ENCODE measurements at regions not wholly inside any gene's neighbourhood (a gene's known extent, or its start where the extent isn't known, plus 50 kb on each side); places are given as distances from the start of the nearest gene placed in this dataset.
"Not testable (repeated sequence)": the region's sequence is repeated elsewhere in the genome, so short reads cannot be mapped to it uniquely, and the experiment has no call there.

DNA sequence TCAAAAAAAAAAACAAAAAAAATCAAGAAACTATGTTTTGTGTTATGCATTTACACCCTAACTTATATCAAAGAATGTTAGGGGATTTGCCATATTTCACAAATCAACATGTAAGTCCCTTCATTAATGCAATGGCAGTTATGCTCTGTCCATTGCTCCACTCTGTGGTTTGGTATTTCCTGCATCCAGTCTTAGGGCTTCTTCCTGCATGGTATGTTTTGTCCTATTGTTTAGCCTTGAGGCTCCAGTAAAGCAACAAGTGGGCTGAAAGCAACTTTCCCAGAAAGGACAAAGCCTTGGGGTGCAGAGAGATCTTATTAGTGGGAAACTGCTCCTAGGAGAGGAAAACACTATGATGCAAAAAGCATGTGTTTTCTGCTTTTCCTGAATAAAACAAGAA is 474.1 kb downstream of the IRS1 start:
- intact Hi-C loops (cut with micrococcal nuclease) = no loop called here
- DNase-seq (no peak), ATAC-seq (no peak)

GRCh38 chr2:226320076-226320948 is 479.3 kb downstream of the IRS1 start:
- intact Hi-C loops (cut with micrococcal nuclease) = no loop called here
- no peak for ATAC-seq
- no peak for DNase-seq

- intact Hi-C loops (cut with micrococcal nuclease) = no loop called here
- DNase-seq = no peak
- no peak for ATAC-seq
Measured at GRCh38 chr2:226317970-226318369, 481.6 kb downstream of the IRS1 start.

- ATAC-seq (no peak), DNase-seq (no peak)
- intact Hi-C loops (cut with micrococcal nuclease) = no loop called here
Measured at GRCh38 chr2:226313060-226313459, 486.6 kb downstream of the IRS1 start.

GRCh38 chr2:226312155-226312554 is 487.5 kb downstream of the IRS1 start:
- intact Hi-C loops (cut with micrococcal nuclease) = no loop called here
- DNase-seq = no peak
- no peak for ATAC-seq

DNA sequence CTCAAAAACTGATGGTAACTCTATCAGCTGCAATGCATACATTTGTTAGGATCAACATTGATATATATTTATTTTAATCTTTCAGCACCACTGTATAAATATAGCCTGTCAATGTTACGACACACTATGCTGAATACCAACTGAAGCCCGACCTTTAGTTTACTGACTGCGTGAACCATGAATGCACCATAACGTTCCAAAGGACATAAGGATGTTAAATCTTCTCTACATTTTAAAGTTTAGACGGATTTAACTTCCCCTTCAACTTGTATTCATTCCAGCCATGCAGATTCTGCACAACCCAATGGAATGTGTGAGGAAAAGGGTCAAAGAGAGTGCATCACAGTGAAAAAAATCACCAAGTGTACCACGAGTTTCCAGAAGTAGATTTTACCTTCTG is 489.5 kb downstream of the IRS1 start:
- DNase-seq = no peak
- no peak for ATAC-seq
- intact Hi-C loops (cut with micrococcal nuclease) = no loop called here

GRCh38 chr2:226308986-226309385 is 490.6 kb downstream of the IRS1 start:
- intact Hi-C loops (cut with micrococcal nuclease) = no loop called here
- DNase-seq (peak; percentile 28), ATAC-seq (peak; percentile 76)

DNA sequence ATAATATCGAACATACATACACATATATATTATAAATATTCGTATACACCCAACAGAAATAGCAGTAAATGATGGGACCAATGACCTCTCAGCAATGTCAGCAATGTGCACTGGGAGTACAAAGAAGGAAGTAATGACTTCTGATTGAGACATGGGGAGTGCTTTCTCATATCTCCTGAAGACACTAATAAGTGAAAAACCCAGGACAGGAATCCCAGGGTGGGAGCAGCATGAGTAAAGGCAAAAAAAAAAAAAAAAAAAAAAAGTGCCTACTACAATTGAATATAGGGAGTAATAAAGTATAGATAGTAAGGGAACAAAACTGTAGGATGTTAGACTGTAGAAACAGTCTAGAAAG is 491.3 kb downstream of the IRS1 start:
- intact Hi-C loops (cut with micrococcal nuclease) = no loop called here
- DNase-seq = no peak
- no peak for ATAC-seq

DNA sequence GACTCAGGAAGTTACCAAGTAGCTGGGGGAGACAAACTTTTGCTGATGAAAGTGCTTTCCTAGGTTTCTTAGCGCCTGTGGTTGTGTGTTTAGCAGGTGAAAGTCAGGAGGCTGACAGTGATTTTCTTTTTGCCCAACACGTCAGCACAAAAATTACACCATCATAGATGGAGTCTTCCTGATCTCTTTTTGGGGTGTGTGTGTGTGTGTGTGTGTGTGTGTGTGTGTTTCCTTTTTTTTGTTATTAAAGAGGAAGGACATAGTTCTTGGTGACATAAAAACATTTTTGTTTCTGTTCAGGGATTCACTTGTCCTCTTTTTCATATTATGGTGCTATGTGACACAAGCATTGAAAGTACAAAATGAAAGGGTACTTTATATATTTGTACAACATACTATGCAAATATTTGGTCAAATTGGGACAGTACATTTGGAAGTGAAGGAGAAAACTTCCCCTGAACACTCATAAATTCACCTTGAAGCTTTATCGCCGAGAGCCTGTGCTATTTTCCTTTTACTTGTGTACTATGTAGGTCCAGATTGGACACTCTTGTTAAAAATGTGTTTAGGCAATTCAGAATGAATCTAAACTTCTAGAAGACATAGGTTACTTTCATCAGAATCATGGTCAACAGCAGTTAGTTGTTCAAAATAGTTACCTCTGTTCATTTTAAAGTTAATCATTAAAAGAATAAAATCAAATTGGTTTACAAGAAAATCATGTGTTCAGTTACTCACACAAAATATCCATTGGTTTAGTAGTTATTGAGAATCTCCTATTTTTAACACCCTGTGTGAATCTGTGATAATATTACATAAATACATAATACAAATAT is 491.9 kb downstream of the IRS1 start:
- DNase-seq (no peak), ATAC-seq (no peak)
- intact Hi-C loops (cut with micrococcal nuclease) = no loop called here

DNA sequence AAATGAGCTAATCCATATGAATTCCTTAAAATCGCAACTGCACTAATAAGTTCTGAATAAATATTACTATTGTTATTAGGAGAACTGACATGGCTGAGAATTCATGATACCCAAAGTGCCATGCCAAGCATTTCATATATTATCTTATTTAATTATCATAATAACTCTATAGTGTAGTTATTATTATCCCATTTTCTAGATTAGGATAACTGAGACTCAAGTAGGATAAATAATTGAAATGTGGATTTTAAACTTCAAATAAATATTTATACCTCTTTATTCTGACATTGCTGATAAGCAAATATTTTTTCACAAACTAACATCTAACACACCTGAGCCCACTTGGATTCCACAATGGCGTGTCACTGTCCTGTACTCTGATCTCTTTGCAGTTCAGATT is 492.7 kb downstream of the IRS1 start:
- ATAC-seq = no peak
- no peak for DNase-seq
- intact Hi-C loops (cut with micrococcal nuclease) = no loop called here

DNA sequence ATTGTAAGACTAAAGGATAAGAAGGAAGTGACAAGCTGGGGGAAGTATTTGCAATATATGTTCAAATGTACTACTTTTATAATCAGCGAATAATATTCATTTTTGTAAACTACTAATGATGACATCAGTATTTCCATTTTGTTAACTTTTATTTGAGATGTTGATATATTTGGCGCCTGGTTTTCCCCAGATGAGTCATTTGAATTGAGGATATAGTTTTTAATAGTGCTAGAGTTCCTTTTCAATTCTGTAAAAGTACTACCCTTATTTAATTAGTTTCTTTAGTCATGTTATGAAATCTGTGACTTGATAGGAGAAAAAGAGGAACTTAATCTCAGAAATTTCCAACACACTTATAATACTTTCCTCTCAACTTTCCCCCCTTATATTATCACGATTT is 495.3 kb downstream of the IRS1 start:
- ATAC-seq = no peak
- intact Hi-C loops (cut with micrococcal nuclease) = no loop called here

DNA sequence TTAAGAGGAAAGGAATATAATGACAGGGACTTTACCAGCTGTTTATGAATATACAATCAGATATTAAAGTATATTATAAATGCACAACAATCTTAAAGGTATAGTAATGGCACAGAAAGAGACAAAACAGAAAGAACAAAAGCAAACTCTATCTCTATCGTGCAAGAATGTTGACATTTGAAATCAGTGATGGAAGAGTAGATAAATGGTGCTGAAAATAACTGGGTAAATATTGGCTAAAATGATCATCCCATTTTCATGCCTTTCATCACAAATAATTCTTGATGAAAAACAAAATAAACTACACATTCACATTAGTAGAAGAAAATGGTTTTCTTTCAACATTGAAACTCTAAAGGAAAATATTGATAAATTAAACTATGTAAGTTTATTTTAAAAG is 495.9 kb downstream of the IRS1 start:
- ATAC-seq (no peak), DNase-seq (no peak)
- intact Hi-C loops (cut with micrococcal nuclease) = no loop called here

More for the DNA sequence above, 495.3 kb downstream of the IRS1 start:
- DNase-seq = no peak

DNA sequence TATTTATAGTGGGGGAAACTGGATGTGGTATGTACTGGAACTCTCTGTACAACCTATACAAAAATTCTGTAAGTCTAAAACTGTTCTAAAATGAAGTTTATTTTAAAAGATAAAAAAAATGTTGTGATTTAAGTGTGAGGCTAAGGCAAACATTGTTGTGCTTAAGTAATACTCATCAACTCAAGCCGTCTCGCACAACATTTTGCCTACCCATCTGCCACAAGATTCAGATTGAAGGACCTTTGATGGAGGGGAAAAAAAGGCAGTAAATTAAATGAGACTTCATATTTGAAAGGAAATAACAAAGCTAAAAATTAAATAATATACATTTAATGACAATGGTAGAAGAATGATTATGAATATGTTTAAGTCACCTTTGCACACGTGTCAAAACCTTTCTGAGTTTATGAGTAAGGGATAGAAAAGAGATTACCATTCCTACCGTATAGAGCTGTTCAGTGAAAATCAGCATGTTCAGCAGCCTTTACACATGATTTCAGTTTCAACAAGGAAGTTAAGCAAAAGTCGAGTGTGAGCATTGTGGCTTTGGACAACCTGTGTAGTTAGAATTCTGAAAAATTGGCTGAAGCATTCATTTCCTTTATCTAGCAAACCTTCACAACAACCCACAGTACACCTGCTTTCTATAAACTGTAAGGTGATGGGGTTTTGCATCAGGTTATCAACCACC is 499.3 kb downstream of the IRS1 start:
- intact Hi-C loops (cut with micrococcal nuclease) = no loop called here
- DNase-seq = no peak
- no peak for ATAC-seq

GRCh38 chr2:226299771-226300170 is 499.8 kb downstream of the IRS1 start:
- ATAC-seq (no peak), DNase-seq (no peak)
- intact Hi-C loops (cut with micrococcal nuclease) = no loop called here

DNA sequence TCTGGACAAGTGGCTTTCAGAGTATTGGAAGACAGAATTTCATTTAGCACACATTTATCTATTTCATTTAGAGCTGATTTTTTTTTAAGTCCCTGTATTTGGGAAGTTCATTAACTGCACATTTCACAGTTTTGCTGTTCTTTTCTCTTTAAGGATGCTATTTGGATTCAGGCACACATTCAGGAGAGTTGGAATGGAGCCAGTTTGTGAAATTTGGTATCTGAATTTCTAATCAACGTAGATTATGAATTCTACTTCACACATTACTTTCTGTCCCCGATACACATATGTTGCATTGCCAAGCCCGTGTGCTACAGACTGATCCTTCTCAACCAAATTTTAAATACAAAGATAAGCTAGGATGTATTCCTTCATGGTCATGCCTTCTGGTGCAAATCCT is 503.9 kb downstream of the IRS1 start:
- ATAC-seq = no peak
- intact Hi-C loops (cut with micrococcal nuclease) = no loop called here
- no peak for DNase-seq

DNA sequence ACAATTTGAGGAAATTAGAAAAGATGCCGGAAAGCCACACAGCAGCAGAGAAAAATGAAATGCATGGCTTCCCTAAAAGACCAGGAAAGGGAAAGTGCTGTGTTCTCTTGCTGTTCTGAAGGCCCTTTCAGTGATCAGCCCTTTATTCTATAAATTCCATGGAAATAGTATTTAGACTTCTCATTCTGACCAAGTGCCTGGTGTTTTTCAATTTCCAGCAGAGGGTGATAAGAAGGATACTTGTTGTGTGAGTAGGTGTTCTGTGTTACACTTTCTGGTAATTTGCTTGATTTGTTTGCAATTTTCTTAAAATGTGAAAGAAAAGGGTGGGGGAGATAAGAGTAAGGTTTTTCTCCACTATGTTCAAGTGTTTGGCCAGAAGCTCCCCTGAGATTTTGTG is 504.5 kb downstream of the IRS1 start:
- DNase-seq (no peak), ATAC-seq (no peak)
- intact Hi-C loops (cut with micrococcal nuclease) = no loop called here

- ATAC-seq; intact Hi-C loops (cut with micrococcal nuclease); DNase-seq: not testable (repeated sequence)
Measured at GRCh38 chr2:226291281-226291680, 508.3 kb downstream of the IRS1 start.

DNA sequence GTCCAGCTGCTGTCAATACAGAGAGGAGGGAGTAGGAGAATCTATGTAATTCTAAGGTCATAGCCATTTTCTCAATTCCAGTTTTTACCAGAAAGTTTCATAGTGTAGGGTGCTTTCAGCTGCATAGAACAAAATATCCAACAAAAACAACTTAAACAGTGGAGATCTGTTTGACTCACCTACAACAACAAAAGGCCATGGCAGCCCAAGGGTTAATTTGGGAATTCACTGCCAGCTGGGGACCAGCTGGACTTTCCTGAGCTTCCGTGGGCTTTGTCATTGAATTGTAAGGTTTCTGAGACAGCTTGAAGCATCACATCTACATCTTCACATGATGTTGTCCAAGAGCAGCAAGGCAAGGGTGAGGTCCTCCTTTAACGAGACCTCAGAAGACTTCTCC is 512.7 kb downstream of the IRS1 start:
- DNase-seq = no peak
- intact Hi-C loops (cut with micrococcal nuclease) = no loop called here

GRCh38 chr2:226283796-226284195 is 515.8 kb downstream of the IRS1 start:
- intact Hi-C loops (cut with micrococcal nuclease) = no loop called here
- DNase-seq (no peak), ATAC-seq (no peak)

More for the DNA sequence above, 512.7 kb downstream of the IRS1 start:
- ATAC-seq = no peak

- no peak for DNase-seq
- no peak for ATAC-seq
- intact Hi-C loops (cut with micrococcal nuclease) = no loop called here
Measured at GRCh38 chr2:226282151-226282550, 517.5 kb downstream of the IRS1 start.
